HG02798 (cell line): ENCODE measurements at regions not wholly inside any gene's neighbourhood (a gene's known extent, or its start where the extent isn't known, plus 50 kb on each side); places are given as distances from the start of the nearest gene placed in this dataset.
A peak's percentile ranks its signal among the peaks of the same experiment; 100 is the strongest.

Source experiments
- ATAC-seq: cut with Tn5 transposase; IDR thresholded peaks from one replicate; pipeline ENCODE4 v1.9.1; 2021; ENCODE audit warnings: mild to moderate bottlenecking; ENCODE audit not compliant: unreplicated experiment, poor library complexity

- no peak for ATAC-seq
These were observed 130.7 kb upstream of the BACE2 start for GRCh38 chr21:41037212-41037611.

- ATAC-seq = no peak
These were observed 130.0 kb upstream of the BACE2 start for GRCh38 chr21:41037936-41038335.

GRCh38 chr21:41043014-41043413 lies 124.9 kb upstream of the BACE2 start:
- ATAC-seq = no peak

GRCh38 chr21:41045534-41046268 lies 122.3 kb upstream of the BACE2 start:
- no peak for ATAC-seq

GRCh38 chr21:41048145-41048544 lies 119.8 kb upstream of the BACE2 start:
- no peak for ATAC-seq

GRCh38 chr21:41048623-41049022 lies 119.3 kb upstream of the BACE2 start:
- no peak for ATAC-seq

GRCh38 chr21:41052820-41053555 lies 115.0 kb upstream of the BACE2 start:
- no peak for ATAC-seq

- ATAC-seq = no peak
These were observed 113.9 kb upstream of the BACE2 start for GRCh38 chr21:41054018-41054578.

- no peak for ATAC-seq
These were observed 112.7 kb upstream of the BACE2 start for GRCh38 chr21:41055266-41055665.

- ATAC-seq = no peak
These were observed 108.1 kb upstream of the BACE2 start for GRCh38 chr21:41059871-41060270.

- ATAC-seq = no peak
These were observed 106.3 kb upstream of the BACE2 start for GRCh38 chr21:41061701-41062100.

- ATAC-seq = no peak
These were observed 103.6 kb upstream of the BACE2 start for GRCh38 chr21:41064334-41064791.

- no peak for ATAC-seq
These were observed 103.0 kb upstream of the BACE2 start for GRCh38 chr21:41064951-41065350.

GRCh38 chr21:41065539-41065938 lies 102.4 kb upstream of the BACE2 start:
- no peak for ATAC-seq

- no peak for ATAC-seq
These were observed 101.6 kb upstream of the BACE2 start for GRCh38 chr21:41066086-41066938.

- no peak for ATAC-seq
These were observed 100.3 kb upstream of the BACE2 start for GRCh38 chr21:41067709-41068108.

- no peak for ATAC-seq
These were observed 99.5 kb upstream of the BACE2 start for GRCh38 chr21:41068496-41068895.

GRCh38 chr21:41068967-41069642 lies 98.9 kb upstream of the BACE2 start:
- peak; percentile 76 for ATAC-seq

- no peak for ATAC-seq
These were observed 97.7 kb upstream of the BACE2 start for GRCh38 chr21:41070284-41070683.
